ENCODE measurements at regions not wholly inside any gene's neighbourhood (a gene's known extent, or its start where the extent isn't known, plus 50 kb on each side); places are given as distances from the start of the nearest gene placed in this dataset.

DNA sequence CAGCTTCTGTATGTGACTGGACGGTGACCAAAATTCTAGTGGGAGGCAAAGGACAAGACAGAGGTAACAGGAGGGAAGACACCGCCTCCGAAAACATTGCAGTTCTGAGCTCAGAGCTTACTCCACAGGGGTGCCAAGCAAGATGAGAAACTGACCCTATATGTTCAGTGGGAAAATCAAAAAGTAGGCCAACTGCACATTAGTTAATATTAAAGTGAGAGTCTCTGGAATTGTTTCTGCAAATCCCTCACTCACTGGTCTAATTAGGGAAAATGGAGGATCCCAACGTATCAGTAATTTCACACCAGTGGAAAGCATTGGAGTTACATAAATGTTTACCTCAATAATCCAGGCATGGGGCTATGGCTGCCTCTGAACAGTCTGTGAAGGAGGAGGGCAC lies 313.3 kb upstream of the KCNH8 start:
- no peak for TF ChIP-seq CTCF (IDR thresholded peaks at IDR 0.05)
- TF ChIP-seq EZH2 (IDR thresholded peaks at IDR 0.05): no peak

Data from neural progenitor cell (in vitro differentiated cells).